CD4-positive, alpha-beta T cell (primary cell): ENCODE measurements at regions not wholly inside any gene's neighbourhood (a gene's known extent, or its start where the extent isn't known, plus 50 kb on each side); places are given as distances from the start of the nearest gene placed in this dataset.
"Not testable (repeated sequence)": the region's sequence is repeated elsewhere in the genome, so short reads cannot be mapped to it uniquely, and the experiment has no call there.

Experiments used
- ATAC-seq: fragments of 200-7000 bp; cut with Tn5 transposase; one replicate; pipeline ENCODE4 v1.10.0; 2022; ENCODE audit warnings: mild to moderate bottlenecking; ENCODE audit not compliant: poor library complexity
- CTCF ChIA-PET: fragments of 350-600 bp; sonication (Branson Sonifier 250); formaldehyde crosslinking; loops from one replicate; lab custom pipeline; 2021; ENCODE audit warnings: antibody characterized with exemption, inconsistent platforms; lab: Charles Lee
- POLR2A ChIA-PET: fragments of 350-600 bp; sonication (Branson Sonifier 250); formaldehyde crosslinking; loops from one replicate; lab custom pipeline; 2021; ENCODE audit warnings: antibody characterized with exemption, inconsistent platforms; lab: Charles Lee
- DNase-seq, 14 experiments: peaks; one replicate each; pipeline ENCODE4 v3.0.0-alpha.2; 2013 to 2020; ENCODE audit warnings: mixed read lengths in 2 of 14
- H3K27ac ChIP-seq, 2 donors: one replicate each; pipeline versions ENCODE4 v1.5.1 to v1.7.0; 2013; ENCODE audit warnings: low read length in 2 of 2, low read depth in 1 of 2, mild to moderate bottlenecking in 1 of 2
- H3K27me3 ChIP-seq, 2 experiments: 1 replicate in 1 of 2; 2 replicates in 1 of 2; pipeline versions ENCODE4 v1.6.1 to v1.7.0; 2013; ENCODE audit warnings: low read length in 2 of 2, control low read depth in 1 of 2, mild to moderate bottlenecking in 1 of 2, moderate library complexity in 1 of 2; ENCODE audit not compliant: insufficient read depth in 2 of 2, control insufficient read depth in 1 of 2
- H3K36me3 ChIP-seq: one replicate; pipeline ENCODE4 v1.6.1; 2013; ENCODE audit warnings: low read length, control low read depth; ENCODE audit not compliant: insufficient read depth
- H3K4me1 ChIP-seq: one replicate; pipeline ENCODE4 v1.6.1; 2013; ENCODE audit warnings: low read length, control low read depth; ENCODE audit not compliant: insufficient read depth
- H3K4me3 ChIP-seq: one replicate; pipeline ENCODE4 v1.5.1; 2013; ENCODE audit warnings: mild to moderate bottlenecking, low read length, moderate library complexity
- H3K9me3 ChIP-seq, 2 experiments: 1 replicate in 1 of 2; 2 replicates in 1 of 2; pipeline versions ENCODE4 v1.6.1 to v1.7.0; 2013; ENCODE audit warnings: low read length in 2 of 2, mild to moderate bottlenecking in 2 of 2, control low read depth in 1 of 2, moderate library complexity in 1 of 2; ENCODE audit not compliant: control insufficient read depth in 1 of 2, insufficient read depth in 1 of 2
- H3K27ac Mint-ChIP-seq: one replicate; pipeline ENCODE4 v1.8.0; 2020; ENCODE audit warnings: mixed read lengths
- H3K27me3 Mint-ChIP-seq: one replicate; pipeline ENCODE4 v1.8.0; 2021; ENCODE audit warnings: mixed read lengths
- H3K36me3 Mint-ChIP-seq: one replicate; pipeline ENCODE4 v1.8.0; 2021; ENCODE audit warnings: low read depth, mixed read lengths
- H3K4me1 Mint-ChIP-seq: one replicate; pipeline ENCODE4 v1.8.0; 2021; ENCODE audit warnings: low read depth, mixed read lengths
- H3K4me3 Mint-ChIP-seq: one replicate; pipeline ENCODE4 v1.8.0; 2020; ENCODE audit warnings: mild to moderate bottlenecking, mixed read lengths
- H3K9me3 Mint-ChIP-seq: one replicate; pipeline ENCODE4 v1.8.0; 2020; ENCODE audit warnings: mixed read lengths
- CTCF ChIP-seq: fragments of 200-600 bp; IDR thresholded peaks from one replicate; pipeline ENCODE4 v1.8.0; 2022; ENCODE audit warnings: antibody characterized with exemption, mild to moderate bottlenecking
- intact Hi-C, 2 experiments: fragments of 100-400 bp; cut with DNase I in 1 of 2; cut with micrococcal nuclease in 1 of 2; formaldehyde crosslinking; loops; one replicate each; pipeline versions ENCODE4 v1.15.1 to v1.9.0; 2023 to 2025; cut with DNase I, micrococcal nuclease

- DNase-seq = no peak
- TF ChIP-seq CTCF = no peak
- ChIA-PET POLR2A (no interaction called here), CTCF (no interaction called here)
- intact Hi-C loops = no loop called here
- Histone ChIP-seq H3K4me1 (no peaks in the 10 kb centered on the region), H3K36me3 (no peaks in the 10 kb centered on the region), H3K27ac (no peak overlapping the region), H3K9me3 (no peaks in the 10 kb centered on the region), H3K27me3 (no peaks in the 10 kb centered on the region), H3K4me3 (no peak overlapping the region)
- H3K36me3 Mint-ChIP-seq = no peaks in the 10 kb centered on the region
- H3K27ac Mint-ChIP-seq = no peak overlapping the region
- ATAC-seq = no peak
- H3K4me1 Mint-ChIP-seq = no peaks in the 10 kb centered on the region
- no peak overlapping the region for H3K4me3 Mint-ChIP-seq
- H3K27me3 Mint-ChIP-seq = no peaks in the 10 kb centered on the region
- no peaks in the 10 kb centered on the region for H3K9me3 Mint-ChIP-seq
These were observed 356.7 kb upstream of the DIPK2B start for GRCh38 chrX:45557387-45557786.

- H3K9me3 ChIP-seq = no peaks in the 10 kb centered on the region
- no peaks in the 10 kb centered on the region for H3K36me3 ChIP-seq
- no peaks in the 10 kb centered on the region for H3K4me1 ChIP-seq
- ATAC-seq (no peak), DNase-seq (no peak)
- intact Hi-C loops = no loop called here
- Mint-ChIP-seq H3K36me3 (no peaks in the 10 kb centered on the region), H3K27me3 (no peaks in the 10 kb centered on the region), H3K27ac (no peak overlapping the region), H3K4me1 (no peaks in the 10 kb centered on the region), H3K4me3 (no peak overlapping the region), H3K9me3 (no peaks in the 10 kb centered on the region)
- ChIA-PET CTCF (no interaction called here), POLR2A (no interaction called here)
- H3K27ac ChIP-seq = no peak overlapping the region
- no peak for TF ChIP-seq CTCF
- H3K4me3 ChIP-seq = no peak overlapping the region
- H3K27me3 ChIP-seq = no peaks in the 10 kb centered on the region
These were observed 354.1 kb upstream of the DIPK2B start for GRCh38 chrX:45554736-45555135.

GRCh38 chrX:45553417-45553816 lies 352.7 kb upstream of the DIPK2B start:
- ATAC-seq (no peak), DNase-seq (no peak)
- no peaks in the 10 kb centered on the region for H3K27me3 Mint-ChIP-seq
- no peaks in the 10 kb centered on the region for H3K4me1 Mint-ChIP-seq
- H3K27ac Mint-ChIP-seq = no peak overlapping the region
- Histone ChIP-seq H3K4me3 (no peak overlapping the region), H3K27me3 (no peaks in the 10 kb centered on the region), H3K4me1 (no peaks in the 10 kb centered on the region), H3K27ac (no peak overlapping the region), H3K36me3 (no peaks in the 10 kb centered on the region), H3K9me3 (no peaks in the 10 kb centered on the region)
- POLR2A ChIA-PET = no interaction called here
- H3K9me3 Mint-ChIP-seq = no peaks in the 10 kb centered on the region
- H3K36me3 Mint-ChIP-seq = no peaks in the 10 kb centered on the region
- H3K4me3 Mint-ChIP-seq = no peak overlapping the region
- CTCF ChIA-PET = no interaction called here
- no peak for TF ChIP-seq CTCF
- intact Hi-C loops = no loop called here

GRCh38 chrX:45546697-45547096 lies 346.0 kb upstream of the DIPK2B start:
- H3K27ac ChIP-seq, H3K4me3 Mint-ChIP-seq, H3K4me1 ChIP-seq, H3K27ac Mint-ChIP-seq, H3K36me3 Mint-ChIP-seq, POLR2A ChIA-PET, H3K9me3 Mint-ChIP-seq, H3K36me3 ChIP-seq, CTCF ChIA-PET, intact Hi-C loops, DNase-seq, H3K27me3 Mint-ChIP-seq, H3K4me3 ChIP-seq, H3K4me1 Mint-ChIP-seq, H3K27me3 ChIP-seq, ATAC-seq: not testable (repeated sequence)
- peaks cover 8 to 16% of the 10 kb centered on the region in 2 experiments for H3K9me3 ChIP-seq
